ENCODE measurements at regions not wholly inside any gene's neighbourhood (a gene's known extent, or its start where the extent isn't known, plus 50 kb on each side); places are given as distances from the start of the nearest gene placed in this dataset.
"Not testable (repeated sequence)": the region's sequence is repeated elsewhere in the genome, so short reads cannot be mapped to it uniquely, and the experiment has no call there.

GRCh38 chr3:43796041-43796596 lies 105.4 kb downstream of the ABHD5 start:
- intact Hi-C loops (cut with micrococcal nuclease) = no loop called here
- Mint-ChIP-seq H3K36me3 (ENCODE audit: low read depth) (no peaks in the 10 kb centered on the region), H3K4me3 (no peak overlapping the region), H3K27ac (no peak overlapping the region), H3K4me1 (ENCODE audit: low read depth) (peaks cover 5% of the 10 kb centered on the region), H3K27me3 (peaks cover 6% of the 10 kb centered on the region), H3K9me3 (no peaks in the 10 kb centered on the region)

GRCh38 chr3:43797794-43798193 lies 107.1 kb downstream of the ABHD5 start:
- H3K4me1 Mint-ChIP-seq (ENCODE audit: low read depth) = peaks cover 5% of the 10 kb centered on the region
- H3K4me3 Mint-ChIP-seq = no peak overlapping the region
- no peaks in the 10 kb centered on the region for H3K9me3 Mint-ChIP-seq
- no peaks in the 10 kb centered on the region for H3K36me3 Mint-ChIP-seq (ENCODE audit: low read depth)
- H3K27ac Mint-ChIP-seq = no peak overlapping the region
- intact Hi-C loops (cut with micrococcal nuclease) = no loop called here
- H3K27me3 Mint-ChIP-seq = peaks cover 4% of the 10 kb centered on the region

GRCh38 chr3:43810797-43811196 lies 120.1 kb downstream of the ABHD5 start:
- Mint-ChIP-seq H3K27me3 (peaks cover 4% of the 10 kb centered on the region), H3K36me3 (ENCODE audit: low read depth) (no peaks in the 10 kb centered on the region), H3K9me3 (no peaks in the 10 kb centered on the region), H3K4me1 (ENCODE audit: low read depth) (no peaks in the 10 kb centered on the region), H3K27ac (no peak overlapping the region), H3K4me3 (no peak overlapping the region)
- intact Hi-C loops (cut with micrococcal nuclease) = no loop called here

GRCh38 chr3:43814461-43814860 lies 123.7 kb downstream of the ABHD5 start:
- H3K36me3 Mint-ChIP-seq (ENCODE audit: low read depth) = no peaks in the 10 kb centered on the region
- H3K4me3 Mint-ChIP-seq = no peak overlapping the region
- H3K9me3 Mint-ChIP-seq = no peaks in the 10 kb centered on the region
- no peak overlapping the region for H3K27ac Mint-ChIP-seq
- no peaks in the 10 kb centered on the region for H3K27me3 Mint-ChIP-seq
- intact Hi-C loops (cut with micrococcal nuclease) = no loop called here
- no peaks in the 10 kb centered on the region for H3K4me1 Mint-ChIP-seq (ENCODE audit: low read depth)

GRCh38 chr3:43816372-43816771 lies 125.6 kb downstream of the ABHD5 start:
- intact Hi-C loops (cut with micrococcal nuclease) = no loop called here
- Mint-ChIP-seq H3K4me1 (ENCODE audit: low read depth) (no peaks in the 10 kb centered on the region), H3K36me3 (ENCODE audit: low read depth) (no peaks in the 10 kb centered on the region), H3K27me3 (no peaks in the 10 kb centered on the region), H3K4me3 (no peak overlapping the region), H3K27ac (no peak overlapping the region), H3K9me3 (no peaks in the 10 kb centered on the region)

GRCh38 chr3:43817064-43817463 lies 126.3 kb downstream of the ABHD5 start:
- H3K36me3 Mint-ChIP-seq (ENCODE audit: low read depth) = no peaks in the 10 kb centered on the region
- intact Hi-C loops (cut with micrococcal nuclease) = no loop called here
- H3K4me1 Mint-ChIP-seq (ENCODE audit: low read depth) = no peaks in the 10 kb centered on the region
- H3K9me3 Mint-ChIP-seq = no peaks in the 10 kb centered on the region
- H3K27ac Mint-ChIP-seq = no peak overlapping the region
- no peak overlapping the region for H3K4me3 Mint-ChIP-seq
- no peaks in the 10 kb centered on the region for H3K27me3 Mint-ChIP-seq

GRCh38 chr3:43817825-43818224 lies 127.1 kb downstream of the ABHD5 start:
- H3K27me3 Mint-ChIP-seq = no peaks in the 10 kb centered on the region
- H3K36me3 Mint-ChIP-seq (ENCODE audit: low read depth) = no peaks in the 10 kb centered on the region
- intact Hi-C loops (cut with micrococcal nuclease) = no loop called here
- no peaks in the 10 kb centered on the region for H3K9me3 Mint-ChIP-seq
- H3K4me3 Mint-ChIP-seq = no peak overlapping the region
- H3K27ac Mint-ChIP-seq = no peak overlapping the region
- no peaks in the 10 kb centered on the region for H3K4me1 Mint-ChIP-seq (ENCODE audit: low read depth)

- Mint-ChIP-seq H3K36me3 (ENCODE audit: low read depth) (no peaks in the 10 kb centered on the region), H3K27me3 (no peaks in the 10 kb centered on the region), H3K9me3 (no peaks in the 10 kb centered on the region), H3K4me1 (ENCODE audit: low read depth) (no peaks in the 10 kb centered on the region), H3K4me3 (no peak overlapping the region), H3K27ac (no peak overlapping the region)
- intact Hi-C loops (cut with micrococcal nuclease) = no loop called here
Measured at GRCh38 chr3:43818229-43818628, 127.5 kb downstream of the ABHD5 start.

- Mint-ChIP-seq H3K4me3 (no peak overlapping the region), H3K9me3 (peaks cover 67% of the 10 kb centered on the region), H3K27me3 (no peaks in the 10 kb centered on the region), H3K27ac (no peak overlapping the region), H3K4me1 (ENCODE audit: low read depth) (no peaks in the 10 kb centered on the region), H3K36me3 (ENCODE audit: low read depth) (no peaks in the 10 kb centered on the region)
- intact Hi-C loops (cut with micrococcal nuclease) = no loop called here
Measured at GRCh38 chr3:43838009-43838758, 147.4 kb downstream of the ABHD5 start.

GRCh38 chr3:43838877-43839276 lies 148.1 kb downstream of the ABHD5 start:
- no peaks in the 10 kb centered on the region for H3K27me3 Mint-ChIP-seq
- no peak overlapping the region for H3K4me3 Mint-ChIP-seq
- H3K27ac Mint-ChIP-seq = no peak overlapping the region
- H3K36me3 Mint-ChIP-seq (ENCODE audit: low read depth) = no peaks in the 10 kb centered on the region
- no peaks in the 10 kb centered on the region for H3K4me1 Mint-ChIP-seq (ENCODE audit: low read depth)
- intact Hi-C loops (cut with micrococcal nuclease) = no loop called here
- H3K9me3 Mint-ChIP-seq = peaks cover 67% of the 10 kb centered on the region

- no peak overlapping the region for H3K27ac Mint-ChIP-seq
- H3K4me3 Mint-ChIP-seq = no peak overlapping the region
- no peaks in the 10 kb centered on the region for H3K4me1 Mint-ChIP-seq (ENCODE audit: low read depth)
- intact Hi-C loops (cut with micrococcal nuclease) = no loop called here
- peaks cover 2% of the 10 kb centered on the region for H3K27me3 Mint-ChIP-seq
- H3K36me3 Mint-ChIP-seq (ENCODE audit: low read depth) = no peaks in the 10 kb centered on the region
- H3K9me3 Mint-ChIP-seq = peaks cover 58% of the 10 kb centered on the region
Measured at GRCh38 chr3:43843386-43843785, 152.6 kb downstream of the ABHD5 start.

GRCh38 chr3:43844757-43845156 lies 154.0 kb downstream of the ABHD5 start:
- H3K4me3 Mint-ChIP-seq = no peak overlapping the region
- peaks cover 4% of the 10 kb centered on the region for H3K27me3 Mint-ChIP-seq
- H3K4me1 Mint-ChIP-seq (ENCODE audit: low read depth) = no peaks in the 10 kb centered on the region
- H3K36me3 Mint-ChIP-seq (ENCODE audit: low read depth) = no peaks in the 10 kb centered on the region
- H3K27ac Mint-ChIP-seq = no peak overlapping the region
- peaks cover 45% of the 10 kb centered on the region for H3K9me3 Mint-ChIP-seq
- intact Hi-C loops (cut with micrococcal nuclease) = no loop called here

GRCh38 chr3:43845553-43845952 lies 154.8 kb downstream of the ABHD5 start:
- H3K4me1 Mint-ChIP-seq (ENCODE audit: low read depth); intact Hi-C loops (cut with micrococcal nuclease); H3K4me3 Mint-ChIP-seq; H3K36me3 Mint-ChIP-seq (ENCODE audit: low read depth); H3K27me3 Mint-ChIP-seq; H3K27ac Mint-ChIP-seq: not testable (repeated sequence)
- H3K9me3 Mint-ChIP-seq = peaks cover 37% of the 10 kb centered on the region

- no peak overlapping the region for H3K4me3 Mint-ChIP-seq
- intact Hi-C loops (cut with micrococcal nuclease) = no loop called here
- peaks cover 7% of the 10 kb centered on the region for H3K4me1 Mint-ChIP-seq (ENCODE audit: low read depth)
- H3K27me3 Mint-ChIP-seq = peaks cover 36% of the 10 kb centered on the region
- no peak overlapping the region for H3K27ac Mint-ChIP-seq
- no peaks in the 10 kb centered on the region for H3K36me3 Mint-ChIP-seq (ENCODE audit: low read depth)
- no peaks in the 10 kb centered on the region for H3K9me3 Mint-ChIP-seq
Measured at GRCh38 chr3:43852066-43852465, 161.3 kb downstream of the ABHD5 start.

GRCh38 chr3:43854283-43854682 lies 163.5 kb downstream of the ABHD5 start:
- H3K36me3 Mint-ChIP-seq (ENCODE audit: low read depth) = no peaks in the 10 kb centered on the region
- intact Hi-C loops (cut with micrococcal nuclease) = no loop called here
- no peaks in the 10 kb centered on the region for H3K9me3 Mint-ChIP-seq
- H3K4me3 Mint-ChIP-seq = no peak overlapping the region
- H3K27ac Mint-ChIP-seq = no peak overlapping the region
- peaks cover 49% of the 10 kb centered on the region for H3K27me3 Mint-ChIP-seq
- H3K4me1 Mint-ChIP-seq (ENCODE audit: low read depth) = peaks cover 7% of the 10 kb centered on the region

Data from dendritic cell treated with granulocyte-macrophage colony-stimulating factor and Interleukin-4, amounts not matched to agents 40 ng/mL and 50 ng/mL, for 4 days (primary cell).